ENCODE measurements at regions not wholly inside any gene's neighbourhood (a gene's known extent, or its start where the extent isn't known, plus 50 kb on each side); places are given as distances from the start of the nearest gene placed in this dataset.

DNA sequence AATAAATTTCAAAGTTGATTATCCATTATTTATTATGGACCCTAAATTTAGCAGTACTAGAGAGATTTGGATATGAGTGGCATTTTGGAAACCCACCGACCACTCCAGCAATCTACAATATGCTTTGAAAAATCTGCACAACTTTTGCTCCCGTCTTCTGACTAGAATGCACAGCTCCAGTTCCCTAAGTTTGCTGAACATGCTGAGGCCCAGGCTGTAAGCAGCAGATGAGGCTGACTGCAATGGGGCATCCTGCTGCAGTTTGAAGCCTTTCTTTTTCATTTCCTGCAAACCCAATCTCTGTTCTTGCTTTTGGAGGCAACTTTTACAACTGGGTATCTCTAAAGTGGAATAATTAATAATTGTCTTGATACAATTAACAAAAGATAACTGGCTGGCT, 405.8 kb downstream of the ATP23 start:
- Histone ChIP-seq H3K4me1 (ENCODE audit: insufficient read depth) (no peaks in the 10 kb centered on the region), H3K36me3 (ENCODE audit: insufficient read depth) (no peaks in the 10 kb centered on the region), H3K4me3 (ENCODE audit: low read depth, low read length) (no peak overlapping the region), H3K27ac (ENCODE audit: low read depth) (no peak overlapping the region)
- no peak for DNase-seq (ENCODE audit: extremely low spot score)
- 91% methylated on average over 2 of the region's 2 CpGs for whole genome bisulfite sequencing

DNA sequence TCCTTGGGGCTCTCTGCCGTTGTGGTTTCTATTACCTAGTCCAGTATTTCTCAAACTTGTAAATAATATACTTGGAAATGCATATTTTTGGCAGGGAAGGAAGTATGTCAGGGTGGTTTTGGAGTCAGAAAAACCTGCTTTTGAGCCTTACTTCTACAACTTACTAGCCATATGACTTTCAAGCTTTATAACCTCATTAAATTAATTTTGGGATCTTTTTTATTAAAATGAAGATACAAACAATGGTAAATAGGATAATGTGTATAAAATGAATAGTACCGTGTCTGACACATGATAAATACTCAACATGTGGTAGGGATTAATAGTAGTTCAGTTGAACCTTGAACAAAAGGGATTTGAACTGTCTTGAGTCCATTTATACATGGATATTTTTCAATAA, 406.3 kb downstream of the ATP23 start:
- no peak overlapping the region for H3K4me3 ChIP-seq (ENCODE audit: low read depth, low read length)
- H3K36me3 ChIP-seq (ENCODE audit: insufficient read depth) = no peaks in the 10 kb centered on the region
- WGBS = 64% methylated on average over 2 of the region's 2 CpGs
- H3K4me1 ChIP-seq (ENCODE audit: insufficient read depth) = no peaks in the 10 kb centered on the region
- H3K27ac ChIP-seq (ENCODE audit: low read depth) = no peak overlapping the region
- no peak for DNase-seq (ENCODE audit: extremely low spot score)

DNA sequence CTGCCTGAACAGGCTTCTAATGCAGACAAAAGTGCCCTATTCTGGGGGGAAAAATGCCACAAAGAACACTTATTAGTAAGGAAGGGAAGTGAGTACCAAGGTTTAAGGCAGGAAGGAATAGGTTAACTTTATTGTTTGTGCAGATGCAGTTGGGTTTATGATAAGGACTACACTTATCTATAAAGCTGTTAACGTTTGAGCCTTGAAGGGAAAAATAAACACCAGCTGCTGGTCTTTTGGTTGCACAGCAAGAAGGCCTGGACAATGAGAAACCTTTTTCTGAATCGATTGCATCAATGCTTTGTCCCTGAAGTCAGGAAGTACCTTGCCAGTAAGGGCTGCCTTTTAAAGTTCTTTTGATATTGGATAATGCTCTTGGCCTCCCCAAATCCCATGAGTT, 407.8 kb downstream of the ATP23 start:
- 16% methylated on average over 2 of the region's 2 CpGs for WGBS
- Histone ChIP-seq H3K4me3 (ENCODE audit: low read depth, low read length) (no peak overlapping the region), H3K36me3 (ENCODE audit: insufficient read depth) (no peaks in the 10 kb centered on the region), H3K27ac (ENCODE audit: low read depth) (no peak overlapping the region), H3K4me1 (ENCODE audit: insufficient read depth) (no peaks in the 10 kb centered on the region)
- no peak for DNase-seq (ENCODE audit: extremely low spot score)

DNA sequence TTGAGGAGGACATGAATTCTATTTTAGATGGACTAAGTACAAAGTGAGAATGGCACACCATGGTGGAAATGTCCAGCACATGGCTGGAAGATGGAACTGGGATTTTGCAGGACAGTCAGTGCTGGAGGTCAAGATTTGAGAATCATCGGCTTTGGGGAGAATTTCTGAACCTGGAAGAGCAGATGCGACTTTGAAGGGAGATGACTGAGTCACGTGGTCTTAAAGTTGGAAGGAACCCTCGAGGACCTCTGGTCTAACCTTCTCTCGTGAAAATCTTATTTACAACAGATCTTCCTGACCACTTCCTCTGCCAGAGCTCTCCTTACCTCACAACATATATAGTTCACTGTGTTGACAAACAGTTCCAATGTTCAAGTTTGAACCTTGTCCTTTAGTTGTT, 415.4 kb downstream of the ATP23 start:
- H3K27ac ChIP-seq (ENCODE audit: low read depth) = no peak overlapping the region
- H3K4me3 ChIP-seq (ENCODE audit: low read depth, low read length) = no peak overlapping the region
- WGBS = 83% methylated on average over 5 of the region's 5 CpGs
- H3K4me1 ChIP-seq (ENCODE audit: insufficient read depth) = no peaks in the 10 kb centered on the region
- no peaks in the 10 kb centered on the region for H3K36me3 ChIP-seq (ENCODE audit: insufficient read depth)
- DNase-seq (ENCODE audit: extremely low spot score) = no peak

DNA sequence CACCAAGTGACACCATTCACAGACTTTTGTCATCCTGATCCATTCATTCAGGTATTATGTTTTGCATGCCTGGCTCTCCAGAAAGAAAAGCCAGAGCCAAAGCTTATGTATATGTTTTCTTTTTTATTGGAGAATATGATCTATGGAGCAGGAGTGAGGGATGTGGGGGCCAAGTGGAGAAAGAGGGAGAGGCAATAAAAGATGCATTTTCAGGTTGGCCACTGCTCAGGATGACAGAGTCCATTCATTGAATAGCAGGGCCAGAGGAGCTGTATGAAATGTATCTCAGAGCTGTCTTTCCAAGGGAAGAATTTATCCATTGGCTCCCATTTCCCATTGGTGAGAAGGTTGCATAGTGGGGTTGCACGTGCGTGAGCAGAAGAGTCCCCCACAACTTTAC, 416.1 kb downstream of the ATP23 start:
- no peak overlapping the region for H3K27ac ChIP-seq (ENCODE audit: low read depth)
- H3K36me3 ChIP-seq (ENCODE audit: insufficient read depth) = no peaks in the 10 kb centered on the region
- no peak for DNase-seq (ENCODE audit: extremely low spot score)
- H3K4me1 ChIP-seq (ENCODE audit: insufficient read depth) = no peaks in the 10 kb centered on the region
- H3K4me3 ChIP-seq (ENCODE audit: low read depth, low read length) = no peak overlapping the region
- WGBS = 96% methylated on average over 2 of the region's 2 CpGs

DNA sequence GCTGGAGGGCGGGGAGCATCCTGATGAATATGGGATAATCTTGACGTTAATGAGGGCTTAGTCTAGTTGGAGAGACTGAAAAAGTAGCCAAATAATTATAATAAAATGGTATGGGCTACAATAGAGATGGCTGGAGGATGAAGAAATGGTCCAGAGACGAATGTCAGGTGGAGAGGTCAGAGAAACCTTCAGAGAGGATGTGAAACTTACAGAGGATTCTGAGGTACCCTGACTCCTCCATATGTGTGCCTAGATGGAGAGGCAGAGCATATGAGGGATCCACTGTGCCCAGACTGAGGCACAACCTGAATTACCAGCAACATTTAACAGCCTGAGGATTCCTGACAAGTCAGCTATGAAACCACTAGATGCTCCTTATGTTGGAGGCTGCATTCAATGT, 417.0 kb downstream of the ATP23 start:
- 83% methylated on average over 3 of the region's 3 CpGs for WGBS
- H3K4me3 ChIP-seq (ENCODE audit: low read depth, low read length) = no peak overlapping the region

DNA sequence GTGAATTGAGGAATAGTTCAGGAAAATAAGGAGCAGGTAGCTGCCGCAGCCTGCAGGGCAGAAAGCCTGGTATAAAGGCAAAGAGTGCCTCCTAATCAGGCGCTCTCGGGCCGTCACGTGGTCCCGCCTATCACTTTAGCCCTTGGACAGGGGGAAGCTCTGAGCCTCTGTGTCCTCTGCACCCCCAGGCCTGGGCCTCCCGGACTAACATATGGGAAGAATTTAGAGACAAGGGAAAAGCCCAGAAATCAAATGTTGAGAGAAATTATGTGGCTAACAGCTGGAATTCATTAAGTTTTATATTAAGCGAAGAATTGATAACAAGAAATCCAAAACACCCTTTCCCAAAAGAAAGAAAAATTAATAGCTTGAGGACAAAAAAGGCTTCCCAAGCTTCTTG, 417.7 kb downstream of the ATP23 start:
- H3K36me3 ChIP-seq (ENCODE audit: insufficient read depth) = no peaks in the 10 kb centered on the region
- 40% methylated on average over 8 of the region's 8 CpGs for WGBS

More for the DNA sequence above, 417.0 kb downstream of the ATP23 start:
- Histone ChIP-seq H3K4me1 (ENCODE audit: insufficient read depth) (no peaks in the 10 kb centered on the region), H3K27ac (ENCODE audit: low read depth) (no peak overlapping the region), H3K36me3 (ENCODE audit: insufficient read depth) (no peaks in the 10 kb centered on the region)
- no peak for DNase-seq (ENCODE audit: extremely low spot score)

DNA sequence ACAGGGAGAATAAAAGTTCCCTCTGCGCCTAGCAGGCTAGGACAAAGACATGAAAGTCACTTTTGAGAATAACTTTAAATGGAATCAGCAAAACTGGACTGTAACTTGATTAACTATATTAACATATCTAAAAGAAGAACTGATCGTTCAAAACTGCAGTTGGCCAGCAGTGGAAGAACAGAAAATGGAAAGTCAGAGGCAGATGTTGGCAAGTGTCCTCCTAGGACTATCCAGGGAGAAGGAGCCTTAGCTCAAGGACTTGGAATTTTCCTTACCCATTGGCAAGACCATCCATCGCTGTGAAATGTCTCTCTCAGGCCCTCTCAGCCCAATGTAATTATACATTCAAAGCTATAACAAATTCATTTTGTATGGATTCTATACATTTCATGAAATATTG, 419.7 kb downstream of the ATP23 start:
- Histone ChIP-seq H3K4me1 (ENCODE audit: insufficient read depth) (no peaks in the 10 kb centered on the region), H3K36me3 (ENCODE audit: insufficient read depth) (no peaks in the 10 kb centered on the region), H3K27ac (ENCODE audit: low read depth) (no peak overlapping the region), H3K4me3 (ENCODE audit: low read depth, low read length) (no peak overlapping the region)
- 71% methylated on average over 3 of the region's 3 CpGs for WGBS
- DNase-seq (ENCODE audit: extremely low spot score) = no peak

More for the DNA sequence above, 417.7 kb downstream of the ATP23 start:
- Histone ChIP-seq H3K4me1 (ENCODE audit: insufficient read depth) (no peaks in the 10 kb centered on the region), H3K4me3 (ENCODE audit: low read depth, low read length) (no peak overlapping the region), H3K27ac (ENCODE audit: low read depth) (no peak overlapping the region)
- DNase-seq (ENCODE audit: extremely low spot score) = peak; percentile 64

DNA sequence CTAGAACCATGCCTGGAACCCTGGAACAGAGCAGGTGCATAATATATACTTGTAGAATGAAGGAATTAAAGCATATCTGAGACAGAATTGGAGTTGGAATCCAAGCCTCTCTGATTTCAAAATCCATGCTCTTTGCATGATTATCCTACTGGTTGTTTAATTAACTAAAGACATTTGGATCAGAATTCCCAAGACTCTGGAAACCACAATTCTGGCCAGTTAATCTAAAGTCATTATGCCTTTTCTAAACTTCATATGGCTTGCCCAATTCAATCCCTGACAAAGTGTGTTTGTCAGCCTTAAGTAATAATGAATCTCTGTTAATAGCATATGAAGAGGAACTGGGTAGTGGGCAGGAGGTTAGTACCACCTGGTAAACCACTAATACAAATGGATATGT, 422.6 kb downstream of the ATP23 start:
- no peaks in the 10 kb centered on the region for H3K36me3 ChIP-seq (ENCODE audit: insufficient read depth)
- H3K27ac ChIP-seq (ENCODE audit: low read depth) = peak overlapping the region; percentile 6
- DNase-seq (ENCODE audit: extremely low spot score) = no peak
- no peaks in the 10 kb centered on the region for H3K4me1 ChIP-seq (ENCODE audit: insufficient read depth)
- H3K4me3 ChIP-seq (ENCODE audit: low read depth, low read length) = no peak overlapping the region

DNA sequence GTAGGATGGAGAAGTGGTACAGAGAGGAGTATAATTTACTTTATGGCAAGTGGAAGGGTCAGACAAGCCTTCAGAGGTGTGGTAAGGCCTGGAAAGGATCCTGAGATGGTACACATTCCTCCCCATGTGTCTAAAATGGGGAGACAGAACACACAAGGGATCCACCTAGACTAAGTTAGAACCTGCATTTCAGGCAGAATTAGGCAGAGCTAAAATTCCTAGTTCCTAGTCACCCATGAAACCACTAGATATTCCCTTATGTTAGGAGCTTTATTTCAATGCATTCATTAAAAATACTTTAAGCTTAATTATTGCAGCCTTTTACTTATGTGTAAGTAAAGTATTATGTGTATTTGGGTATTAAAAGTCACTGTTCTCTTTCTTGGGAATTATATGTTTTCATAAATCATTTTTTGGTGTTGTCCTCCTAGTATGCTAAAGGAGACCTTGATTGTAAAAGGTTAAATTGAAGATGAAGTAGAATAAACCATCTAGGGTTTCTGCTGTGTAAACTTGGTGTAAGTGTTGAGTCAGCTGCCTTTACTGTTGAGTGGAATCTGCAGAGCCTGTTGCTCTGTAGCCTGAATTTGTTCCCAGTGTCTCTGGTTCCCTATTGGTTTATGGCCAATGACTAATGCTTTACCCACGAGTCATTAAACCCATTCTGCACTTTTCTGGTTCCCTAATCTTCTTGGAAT, 423.2 kb downstream of the ATP23 start:
- DNase-seq (ENCODE audit: extremely low spot score) = no peak
- WGBS = 9% methylated on average over 1 of the region's 1 CpG
- Histone ChIP-seq H3K27ac (ENCODE audit: low read depth) (no peak overlapping the region), H3K36me3 (ENCODE audit: insufficient read depth) (no peaks in the 10 kb centered on the region), H3K4me3 (ENCODE audit: low read depth, low read length) (no peak overlapping the region), H3K4me1 (ENCODE audit: insufficient read depth) (no peaks in the 10 kb centered on the region)

DNA sequence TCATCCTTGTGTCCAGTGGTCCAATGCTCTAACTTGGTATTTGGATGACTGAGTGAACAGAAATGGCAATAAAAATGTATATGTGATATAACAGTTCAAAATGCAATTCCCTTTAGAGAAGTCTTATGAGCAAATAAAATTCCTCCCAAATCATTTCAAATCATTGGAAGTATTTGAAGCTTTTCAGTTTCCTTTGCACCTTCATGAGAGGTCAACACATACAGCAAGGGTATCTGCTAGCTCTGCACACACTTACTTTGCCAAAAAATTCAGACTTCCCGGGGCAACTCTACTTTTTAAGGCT, 423.7 kb downstream of the ATP23 start:
- no peak overlapping the region for H3K27ac ChIP-seq (ENCODE audit: low read depth)
- DNase-seq (ENCODE audit: extremely low spot score) = no peak
- H3K36me3 ChIP-seq (ENCODE audit: insufficient read depth) = no peaks in the 10 kb centered on the region
- 41% methylated on average over 1 of the region's 1 CpG for WGBS
- H3K4me3 ChIP-seq (ENCODE audit: low read depth, low read length) = no peak overlapping the region
- no peaks in the 10 kb centered on the region for H3K4me1 ChIP-seq (ENCODE audit: insufficient read depth)

DNA sequence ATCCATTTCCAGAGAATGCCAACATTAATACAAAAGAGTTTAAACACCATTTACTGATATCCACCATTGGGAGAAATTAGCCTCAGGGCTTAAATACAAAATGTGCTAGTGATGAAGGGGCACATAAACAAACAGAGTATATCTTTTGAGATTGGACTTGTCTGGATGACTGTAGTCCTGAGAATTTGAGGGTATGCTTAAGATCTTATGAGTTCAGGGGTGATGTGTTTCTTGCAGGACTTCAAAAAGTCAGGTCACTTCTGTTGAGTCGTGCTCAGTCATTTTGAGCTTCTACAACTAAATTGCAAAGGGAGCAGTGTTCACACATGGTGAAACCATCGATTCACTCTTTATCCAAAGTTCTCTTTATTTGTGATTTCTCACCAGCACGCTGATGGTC, 425.7 kb downstream of the ATP23 start:
- 89% methylated on average over 3 of the region's 3 CpGs for WGBS

DNA sequence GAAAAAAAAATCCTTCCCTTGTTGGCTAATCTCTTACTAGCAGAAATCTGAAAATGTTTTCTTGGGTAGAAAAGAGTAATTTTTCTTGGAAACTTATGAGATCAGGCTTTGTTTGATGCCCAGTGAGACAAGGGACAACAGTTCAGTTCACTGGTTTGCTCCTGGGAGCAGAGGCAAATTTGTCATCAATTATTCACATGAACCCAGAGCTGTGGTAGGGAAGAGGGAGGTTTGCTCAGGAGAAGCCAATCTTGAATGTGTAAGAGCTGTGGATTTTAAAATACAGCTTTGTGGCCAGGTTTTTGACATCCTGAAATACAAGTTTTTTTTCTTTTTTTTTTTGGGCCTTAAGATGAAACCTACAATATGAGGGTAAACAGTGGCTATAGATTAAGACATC, 426.6 kb downstream of the ATP23 start:
- Histone ChIP-seq H3K4me3 (ENCODE audit: low read depth, low read length) (no peak overlapping the region), H3K36me3 (ENCODE audit: insufficient read depth) (no peaks in the 10 kb centered on the region), H3K4me1 (ENCODE audit: insufficient read depth) (no peaks in the 10 kb centered on the region), H3K27ac (ENCODE audit: low read depth) (no peak overlapping the region)
- DNase-seq (ENCODE audit: extremely low spot score) = no peak

More for the DNA sequence above, 425.7 kb downstream of the ATP23 start:
- H3K4me1 ChIP-seq (ENCODE audit: insufficient read depth) = no peaks in the 10 kb centered on the region
- H3K36me3 ChIP-seq (ENCODE audit: insufficient read depth) = no peaks in the 10 kb centered on the region
- H3K27ac ChIP-seq (ENCODE audit: low read depth) = no peak overlapping the region
- DNase-seq (ENCODE audit: extremely low spot score) = no peak
- no peak overlapping the region for H3K4me3 ChIP-seq (ENCODE audit: low read depth, low read length)

DNA sequence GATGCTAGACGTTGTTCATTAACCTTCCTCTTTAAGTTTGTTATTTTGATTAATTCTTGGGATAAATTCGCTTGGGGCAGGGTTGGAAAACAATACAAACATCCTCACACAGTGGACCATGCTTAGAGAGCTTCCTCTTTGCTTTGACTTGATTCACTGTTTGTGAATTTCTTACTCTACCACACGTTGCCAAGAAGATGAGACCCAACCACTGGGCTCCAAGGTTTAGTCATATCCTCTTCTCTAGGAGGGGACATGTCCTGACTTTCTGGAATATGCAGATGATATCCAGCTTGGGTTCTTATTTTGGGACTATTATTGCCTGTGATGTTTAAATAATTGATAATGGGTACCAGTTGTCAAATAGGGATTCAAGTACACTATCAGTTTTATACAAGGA, 428.2 kb downstream of the ATP23 start:
- Histone ChIP-seq H3K4me3 (ENCODE audit: low read depth, low read length) (no peak overlapping the region), H3K27ac (ENCODE audit: low read depth) (no peak overlapping the region), H3K4me1 (ENCODE audit: insufficient read depth) (no peaks in the 10 kb centered on the region), H3K36me3 (ENCODE audit: insufficient read depth) (no peaks in the 10 kb centered on the region)
- 82% methylated on average over 3 of the region's 3 CpGs for WGBS
- DNase-seq (ENCODE audit: extremely low spot score) = no peak

DNA sequence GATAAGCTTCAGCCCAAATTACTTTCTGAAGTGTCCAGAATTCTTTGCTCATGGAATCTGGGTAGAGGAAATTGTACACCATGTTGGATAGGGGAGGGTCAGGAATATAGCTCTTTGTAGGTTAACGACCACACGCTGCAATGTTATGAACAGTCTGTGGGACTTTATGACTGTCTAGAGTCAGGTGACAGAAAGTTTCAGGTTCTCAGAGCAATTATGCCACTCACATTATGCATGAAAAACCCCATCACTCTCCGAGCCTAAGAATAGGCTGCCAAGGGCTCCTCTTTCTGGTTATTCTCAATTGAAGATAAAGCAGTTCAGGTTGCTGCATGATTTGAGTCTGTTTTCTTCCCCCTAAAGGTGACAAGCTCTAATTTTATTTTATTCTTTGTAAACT, 430.9 kb downstream of the ATP23 start:
- H3K36me3 ChIP-seq (ENCODE audit: insufficient read depth) = no peaks in the 10 kb centered on the region
- 71% methylated on average over 3 of the region's 3 CpGs for WGBS
- H3K27ac ChIP-seq (ENCODE audit: low read depth) = no peak overlapping the region
- H3K4me3 ChIP-seq (ENCODE audit: low read depth, low read length) = no peak overlapping the region
- DNase-seq (ENCODE audit: extremely low spot score) = no peak
- H3K4me1 ChIP-seq (ENCODE audit: insufficient read depth) = no peaks in the 10 kb centered on the region

All from urinary bladder (tissue), 3 donors.